ENCODE measurements at regions not wholly inside any gene's neighbourhood (a gene's known extent, or its start where the extent isn't known, plus 50 kb on each side); places are given as distances from the start of the nearest gene placed in this dataset.
A peak's percentile ranks its signal among the peaks of the same experiment; 100 is the strongest.

GRCh38 chr1:209240351-209240750, 343.2 kb upstream of the CAMK1G start:
- no peak for DNase-seq (ENCODE audit: low read depth)
- no peak overlapping the region for H3K4me3 ChIP-seq (ENCODE audit: low read depth, low read length)
- no peak for TF ChIP-seq CTCF (conservative IDR thresholded peaks at IDR 0.05; ENCODE audit: low read depth, low read length)

- no peak overlapping the region for H3K4me3 ChIP-seq (ENCODE audit: low read depth, low read length)
- no peak for TF ChIP-seq CTCF (conservative IDR thresholded peaks at IDR 0.05; ENCODE audit: low read depth, low read length)
- DNase-seq (ENCODE audit: low read depth) = no peak
Observed at GRCh38 chr1:209241487-209241886, 342.0 kb upstream of the CAMK1G start.

- peak; percentile 19 for DNase-seq (ENCODE audit: low read depth)
- TF ChIP-seq CTCF (conservative IDR thresholded peaks at IDR 0.05; ENCODE audit: low read depth, low read length) = peak; percentile 84
- H3K4me3 ChIP-seq (ENCODE audit: low read depth, low read length) = no peak overlapping the region
Observed at GRCh38 chr1:209248649-209249279, 334.8 kb upstream of the CAMK1G start.

GRCh38 chr1:209249280-209249670, 334.2 kb upstream of the CAMK1G start:
- no peak for DNase-seq (ENCODE audit: low read depth)
- TF ChIP-seq CTCF (conservative IDR thresholded peaks at IDR 0.05; ENCODE audit: low read depth, low read length) = no peak
- H3K4me3 ChIP-seq (ENCODE audit: low read depth, low read length) = no peak overlapping the region

GRCh38 chr1:209249785-209250440, 333.6 kb upstream of the CAMK1G start:
- no peak overlapping the region for H3K4me3 ChIP-seq (ENCODE audit: low read depth, low read length)
- TF ChIP-seq CTCF (conservative IDR thresholded peaks at IDR 0.05; ENCODE audit: low read depth, low read length) = no peak
- DNase-seq (ENCODE audit: low read depth) = no peak

GRCh38 chr1:209250861-209251636, 332.5 kb upstream of the CAMK1G start:
- H3K4me3 ChIP-seq (ENCODE audit: low read depth, low read length) = no peak overlapping the region
- peak; percentile 20 for TF ChIP-seq CTCF (conservative IDR thresholded peaks at IDR 0.05; ENCODE audit: low read depth, low read length)
- no peak for DNase-seq (ENCODE audit: low read depth)
